WERI-Rb-1 (cell line): ENCODE measurements at regions not wholly inside any gene's neighbourhood (a gene's known extent, or its start where the extent isn't known, plus 50 kb on each side); places are given as distances from the start of the nearest gene placed in this dataset.

Source experiments
- DNase-seq: peaks from one replicate; pipeline ENCODE4 v3.0.0-alpha.2; 2020
- H3K27ac ChIP-seq: fragments of 250-450 bp; sonication (Bioruptor Pico); 2 replicates; pipeline ENCODE4 v1.5.1; 2020; ENCODE audit warnings: mild to moderate bottlenecking, moderate library complexity
- H3K27me3 ChIP-seq: fragments of 250-450 bp; sonication (Bioruptor Pico); 2 replicates; pipeline ENCODE4 v1.5.1; 2021; ENCODE audit warnings: mild to moderate bottlenecking, low read depth, moderate library complexity; ENCODE audit not compliant: insufficient read depth, severe bottlenecking
- H3K36me3 ChIP-seq: fragments of 250-450 bp; sonication (Bioruptor Pico); 2 replicates; pipeline ENCODE4 v1.5.1; 2020; ENCODE audit warnings: mild to moderate bottlenecking, moderate library complexity
- H3K4me3 ChIP-seq: 2 replicates; pipeline ENCODE4 v1.5.1; 2011; ENCODE audit warnings: low read depth, mild to moderate bottlenecking, control low read depth, low read length
- H3K9me3 ChIP-seq: fragments of 250-450 bp; sonication (Bioruptor Pico); 2 replicates; pipeline ENCODE4 v1.5.1; 2021; ENCODE audit warnings: mild to moderate bottlenecking, moderate library complexity; ENCODE audit not compliant: severe bottlenecking
- TF ChIP-seq, protein P1 (sequence below): IDR thresholded peaks from 2 replicates; pipeline ENCODE4 v1.5.1; 2011; ENCODE audit warnings: low read depth, mild to moderate bottlenecking, control low read depth, inconsistent platforms, low read length

DNA sequence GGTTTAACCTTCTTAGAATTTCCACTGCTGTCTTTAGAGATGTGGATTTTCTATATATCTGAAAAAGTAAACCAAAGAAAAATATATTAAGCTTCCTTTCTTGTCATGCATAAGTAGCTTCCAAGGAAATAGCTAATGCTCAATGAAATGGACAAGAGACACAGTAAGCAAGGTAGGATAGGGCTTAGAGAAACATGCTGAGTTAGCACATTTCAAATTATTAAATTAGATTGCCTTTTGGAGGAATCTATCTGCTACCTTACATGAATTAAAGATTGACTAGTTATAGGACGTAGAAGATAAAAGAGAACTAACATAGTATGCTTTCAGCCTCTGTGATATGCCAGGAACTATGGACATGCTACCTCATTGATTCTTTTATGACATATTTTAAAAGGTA lies 824.6 kb downstream of the TUSC7 start:
- Histone ChIP-seq H3K27me3 (peaks cover 45% of the 10 kb centered on the region), H3K9me3 (no peaks in the 10 kb centered on the region), H3K27ac (no peak overlapping the region), H3K4me3 (no peak overlapping the region), H3K36me3 (no peaks in the 10 kb centered on the region)
- DNase-seq = no peak
- TF ChIP-seq, protein P1, sequence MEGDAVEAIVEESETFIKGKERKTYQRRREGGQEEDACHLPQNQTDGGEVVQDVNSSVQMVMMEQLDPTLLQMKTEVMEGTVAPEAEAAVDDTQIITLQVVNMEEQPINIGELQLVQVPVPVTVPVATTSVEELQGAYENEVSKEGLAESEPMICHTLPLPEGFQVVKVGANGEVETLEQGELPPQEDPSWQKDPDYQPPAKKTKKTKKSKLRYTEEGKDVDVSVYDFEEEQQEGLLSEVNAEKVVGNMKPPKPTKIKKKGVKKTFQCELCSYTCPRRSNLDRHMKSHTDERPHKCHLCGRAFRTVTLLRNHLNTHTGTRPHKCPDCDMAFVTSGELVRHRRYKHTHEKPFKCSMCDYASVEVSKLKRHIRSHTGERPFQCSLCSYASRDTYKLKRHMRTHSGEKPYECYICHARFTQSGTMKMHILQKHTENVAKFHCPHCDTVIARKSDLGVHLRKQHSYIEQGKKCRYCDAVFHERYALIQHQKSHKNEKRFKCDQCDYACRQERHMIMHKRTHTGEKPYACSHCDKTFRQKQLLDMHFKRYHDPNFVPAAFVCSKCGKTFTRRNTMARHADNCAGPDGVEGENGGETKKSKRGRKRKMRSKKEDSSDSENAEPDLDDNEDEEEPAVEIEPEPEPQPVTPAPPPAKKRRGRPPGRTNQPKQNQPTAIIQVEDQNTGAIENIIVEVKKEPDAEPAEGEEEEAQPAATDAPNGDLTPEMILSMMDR = no peak

DNA sequence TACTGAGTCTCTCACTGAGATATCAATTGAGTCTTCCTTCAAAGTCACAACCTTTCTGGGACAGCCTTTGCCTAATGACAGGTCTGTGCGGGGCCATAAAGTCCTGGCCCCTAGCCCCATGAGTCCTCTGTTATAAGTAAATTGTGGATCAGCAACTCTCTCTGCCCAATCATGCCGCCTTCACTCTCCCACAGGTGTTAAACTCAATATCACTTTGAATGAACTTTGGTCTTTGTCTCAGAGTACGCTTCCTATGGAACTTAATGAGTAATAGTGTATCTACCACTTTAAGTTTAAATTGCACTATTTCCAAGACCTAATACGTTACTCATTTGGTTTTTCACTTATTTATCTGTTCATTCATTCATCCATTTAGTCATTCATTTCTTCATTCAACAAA lies 826.4 kb downstream of the TUSC7 start:
- Histone ChIP-seq H3K27ac (no peak overlapping the region), H3K4me3 (no peak overlapping the region), H3K36me3 (no peaks in the 10 kb centered on the region), H3K9me3 (no peaks in the 10 kb centered on the region), H3K27me3 (peaks cover 43% of the 10 kb centered on the region)
- DNase-seq = no peak
- TF ChIP-seq, protein P1 = no peak

DNA sequence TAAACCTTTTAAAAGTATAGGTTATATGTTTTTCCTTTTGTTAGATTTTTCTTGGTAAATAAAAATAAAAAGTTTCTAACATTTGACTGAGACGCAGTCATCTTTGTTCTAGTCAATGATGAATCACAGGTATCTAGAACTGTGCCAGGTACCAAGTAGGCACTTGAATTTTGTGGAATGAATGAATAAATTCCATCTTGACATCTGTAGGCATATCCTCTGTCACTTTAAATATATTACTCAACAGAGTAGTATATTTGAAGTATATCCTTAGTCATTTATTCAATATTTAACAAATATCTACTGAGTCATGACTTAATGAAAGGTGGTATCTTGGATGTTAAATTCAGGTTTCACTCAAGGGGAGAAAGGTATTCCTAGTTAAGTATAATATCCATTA lies 828.4 kb downstream of the TUSC7 start:
- no peaks in the 10 kb centered on the region for H3K9me3 ChIP-seq
- H3K36me3 ChIP-seq = no peaks in the 10 kb centered on the region
- H3K27me3 ChIP-seq = peaks cover 46% of the 10 kb centered on the region
- no peak overlapping the region for H3K27ac ChIP-seq
- no peak overlapping the region for H3K4me3 ChIP-seq
- TF ChIP-seq, protein P1 = no peak
- DNase-seq = no peak

DNA sequence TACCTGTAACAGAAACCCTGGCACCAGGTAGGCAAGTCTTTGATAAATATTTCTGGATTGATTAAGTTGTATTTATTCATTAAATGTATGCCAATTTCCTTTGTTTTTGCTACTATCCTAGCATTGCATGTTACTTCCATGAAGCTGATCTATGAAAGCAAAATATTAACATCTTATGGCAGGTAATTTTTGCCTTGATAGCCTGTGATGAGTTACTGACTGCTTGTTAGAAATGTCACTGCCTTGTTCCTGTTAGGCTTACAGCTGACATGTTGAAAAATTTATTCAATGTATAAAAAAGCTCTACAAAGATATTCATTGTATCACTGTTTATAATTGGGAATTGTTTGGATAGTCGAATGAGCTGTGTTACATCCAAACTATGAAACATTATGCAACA lies 830.1 kb downstream of the TUSC7 start:
- H3K36me3 ChIP-seq = no peaks in the 10 kb centered on the region
- no peak overlapping the region for H3K27ac ChIP-seq
- DNase-seq = no peak
- peaks cover 39% of the 10 kb centered on the region for H3K27me3 ChIP-seq
- TF ChIP-seq, protein P1 = no peak
- no peak overlapping the region for H3K4me3 ChIP-seq
- H3K9me3 ChIP-seq = no peaks in the 10 kb centered on the region

DNA sequence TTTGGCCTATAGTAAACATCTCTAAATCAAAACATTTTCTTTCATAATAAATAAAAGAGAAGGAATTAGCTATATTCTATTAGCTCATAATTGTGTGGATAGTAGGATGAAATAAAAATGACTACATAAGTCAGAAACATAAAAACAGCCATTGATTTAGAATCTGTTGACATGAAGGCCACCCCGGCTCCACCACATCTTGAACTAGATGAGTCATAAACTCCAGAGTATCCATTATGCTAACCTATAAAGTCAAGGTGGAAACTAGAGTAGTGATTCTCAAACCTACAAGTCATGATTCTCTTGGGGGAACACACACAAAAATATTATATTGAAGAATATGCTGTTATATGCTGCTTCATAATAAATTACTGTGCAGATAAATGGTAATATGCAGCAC lies 831.0 kb downstream of the TUSC7 start:
- H3K9me3 ChIP-seq = no peaks in the 10 kb centered on the region
- no peaks in the 10 kb centered on the region for H3K36me3 ChIP-seq
- peaks cover 39% of the 10 kb centered on the region for H3K27me3 ChIP-seq
- no peak overlapping the region for H3K27ac ChIP-seq
- no peak for DNase-seq
- H3K4me3 ChIP-seq = no peak overlapping the region
- TF ChIP-seq, protein P1 = no peak

DNA sequence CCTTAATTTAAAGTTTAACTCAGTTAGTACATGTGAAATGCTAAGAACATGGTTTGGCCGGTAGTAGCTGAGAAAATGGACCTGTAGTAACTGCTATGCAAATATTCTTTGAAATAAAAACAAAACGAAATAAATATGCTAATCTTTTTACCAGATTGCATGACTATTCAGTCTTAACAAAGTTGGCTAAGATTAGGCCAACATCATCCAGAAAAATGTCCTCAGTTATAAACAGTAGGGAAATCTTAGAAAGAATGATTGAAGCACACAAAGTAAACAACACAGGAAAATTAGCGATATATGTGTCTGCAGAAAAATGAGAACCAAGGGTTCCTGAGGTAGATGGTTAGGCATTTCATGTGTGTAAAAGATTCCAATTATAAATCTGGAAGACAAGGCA lies 832.1 kb downstream of the TUSC7 start:
- TF ChIP-seq, protein P1 = no peak
- Histone ChIP-seq H3K4me3 (no peak overlapping the region), H3K9me3 (no peaks in the 10 kb centered on the region), H3K27ac (no peak overlapping the region), H3K27me3 (peaks cover 36% of the 10 kb centered on the region), H3K36me3 (no peaks in the 10 kb centered on the region)
- DNase-seq = no peak
